ENCODE measurements at regions not wholly inside any gene's neighbourhood (a gene's known extent, or its start where the extent isn't known, plus 50 kb on each side); places are given as distances from the start of the nearest gene placed in this dataset.
"Not testable (repeated sequence)": the region's sequence is repeated elsewhere in the genome, so short reads cannot be mapped to it uniquely, and the experiment has no call there.

DNA sequence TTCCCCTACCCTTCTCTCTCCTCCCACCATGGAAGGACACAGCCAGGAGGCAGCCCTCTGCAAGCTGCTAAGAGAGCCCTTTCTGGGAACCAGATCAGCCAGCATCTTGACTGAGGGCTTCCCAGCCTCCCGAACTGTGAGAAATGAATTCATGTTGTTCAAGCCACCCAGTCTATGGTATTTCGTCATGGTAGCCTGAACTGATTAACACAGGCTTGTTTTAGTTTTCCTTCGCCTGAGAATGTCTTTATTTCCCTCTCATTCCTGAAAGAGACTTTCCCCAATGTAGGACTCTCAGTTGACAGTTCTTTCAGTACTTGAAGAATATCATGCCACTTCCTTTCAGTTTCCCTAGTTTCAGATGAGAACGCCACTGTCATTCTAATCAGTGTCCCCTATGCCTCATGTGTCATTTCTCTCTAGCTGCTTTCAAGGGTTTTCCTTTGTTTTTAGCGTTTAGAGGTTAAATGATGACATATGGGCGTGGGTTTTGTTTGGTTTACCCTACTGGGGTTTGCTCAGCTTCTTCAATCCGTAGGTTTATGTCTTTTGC lies 63.8 kb upstream of the ZNF157 start:
- TF ChIP-seq, protein P1, sequence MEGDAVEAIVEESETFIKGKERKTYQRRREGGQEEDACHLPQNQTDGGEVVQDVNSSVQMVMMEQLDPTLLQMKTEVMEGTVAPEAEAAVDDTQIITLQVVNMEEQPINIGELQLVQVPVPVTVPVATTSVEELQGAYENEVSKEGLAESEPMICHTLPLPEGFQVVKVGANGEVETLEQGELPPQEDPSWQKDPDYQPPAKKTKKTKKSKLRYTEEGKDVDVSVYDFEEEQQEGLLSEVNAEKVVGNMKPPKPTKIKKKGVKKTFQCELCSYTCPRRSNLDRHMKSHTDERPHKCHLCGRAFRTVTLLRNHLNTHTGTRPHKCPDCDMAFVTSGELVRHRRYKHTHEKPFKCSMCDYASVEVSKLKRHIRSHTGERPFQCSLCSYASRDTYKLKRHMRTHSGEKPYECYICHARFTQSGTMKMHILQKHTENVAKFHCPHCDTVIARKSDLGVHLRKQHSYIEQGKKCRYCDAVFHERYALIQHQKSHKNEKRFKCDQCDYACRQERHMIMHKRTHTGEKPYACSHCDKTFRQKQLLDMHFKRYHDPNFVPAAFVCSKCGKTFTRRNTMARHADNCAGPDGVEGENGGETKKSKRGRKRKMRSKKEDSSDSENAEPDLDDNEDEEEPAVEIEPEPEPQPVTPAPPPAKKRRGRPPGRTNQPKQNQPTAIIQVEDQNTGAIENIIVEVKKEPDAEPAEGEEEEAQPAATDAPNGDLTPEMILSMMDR (tag by site-specific recombination; IDR thresholded peaks at IDR 0.05): not testable (repeated sequence)
- TF ChIP-seq KLF7 (tag by site-specific recombination; IDR thresholded peaks at IDR 0.05; ENCODE audit: borderline replicate concordance); SETDB1 (IDR thresholded peaks at IDR 0.05; ENCODE audit: insufficient read length, low read length); ZNF747 (tag by site-specific recombination; IDR thresholded peaks at IDR 0.05); YY1 (tag by site-specific recombination; IDR thresholded peaks at IDR 0.05): not testable (repeated sequence)
- TF ChIP-seq, protein P2, sequence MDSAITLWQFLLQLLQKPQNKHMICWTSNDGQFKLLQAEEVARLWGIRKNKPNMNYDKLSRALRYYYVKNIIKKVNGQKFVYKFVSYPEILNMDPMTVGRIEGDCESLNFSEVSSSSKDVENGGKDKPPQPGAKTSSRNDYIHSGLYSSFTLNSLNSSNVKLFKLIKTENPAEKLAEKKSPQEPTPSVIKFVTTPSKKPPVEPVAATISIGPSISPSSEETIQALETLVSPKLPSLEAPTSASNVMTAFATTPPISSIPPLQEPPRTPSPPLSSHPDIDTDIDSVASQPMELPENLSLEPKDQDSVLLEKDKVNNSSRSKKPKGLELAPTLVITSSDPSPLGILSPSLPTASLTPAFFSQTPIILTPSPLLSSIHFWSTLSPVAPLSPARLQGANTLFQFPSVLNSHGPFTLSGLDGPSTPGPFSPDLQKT (IDR thresholded peaks at IDR 0.05; ENCODE audit: borderline replicate concordance, low read depth, low read length): not testable (repeated sequence)
- TF ChIP-seq, protein P3, sequence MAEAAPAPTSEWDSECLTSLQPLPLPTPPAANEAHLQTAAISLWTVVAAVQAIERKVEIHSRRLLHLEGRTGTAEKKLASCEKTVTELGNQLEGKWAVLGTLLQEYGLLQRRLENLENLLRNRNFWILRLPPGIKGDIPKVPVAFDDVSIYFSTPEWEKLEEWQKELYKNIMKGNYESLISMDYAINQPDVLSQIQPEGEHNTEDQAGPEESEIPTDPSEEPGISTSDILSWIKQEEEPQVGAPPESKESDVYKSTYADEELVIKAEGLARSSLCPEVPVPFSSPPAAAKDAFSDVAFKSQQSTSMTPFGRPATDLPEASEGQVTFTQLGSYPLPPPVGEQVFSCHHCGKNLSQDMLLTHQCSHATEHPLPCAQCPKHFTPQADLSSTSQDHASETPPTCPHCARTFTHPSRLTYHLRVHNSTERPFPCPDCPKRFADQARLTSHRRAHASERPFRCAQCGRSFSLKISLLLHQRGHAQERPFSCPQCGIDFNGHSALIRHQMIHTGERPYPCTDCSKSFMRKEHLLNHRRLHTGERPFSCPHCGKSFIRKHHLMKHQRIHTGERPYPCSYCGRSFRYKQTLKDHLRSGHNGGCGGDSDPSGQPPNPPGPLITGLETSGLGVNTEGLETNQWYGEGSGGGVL (tag by site-specific recombination; IDR thresholded peaks at IDR 0.05): not testable (repeated sequence)
- TF ChIP-seq, protein P4, sequence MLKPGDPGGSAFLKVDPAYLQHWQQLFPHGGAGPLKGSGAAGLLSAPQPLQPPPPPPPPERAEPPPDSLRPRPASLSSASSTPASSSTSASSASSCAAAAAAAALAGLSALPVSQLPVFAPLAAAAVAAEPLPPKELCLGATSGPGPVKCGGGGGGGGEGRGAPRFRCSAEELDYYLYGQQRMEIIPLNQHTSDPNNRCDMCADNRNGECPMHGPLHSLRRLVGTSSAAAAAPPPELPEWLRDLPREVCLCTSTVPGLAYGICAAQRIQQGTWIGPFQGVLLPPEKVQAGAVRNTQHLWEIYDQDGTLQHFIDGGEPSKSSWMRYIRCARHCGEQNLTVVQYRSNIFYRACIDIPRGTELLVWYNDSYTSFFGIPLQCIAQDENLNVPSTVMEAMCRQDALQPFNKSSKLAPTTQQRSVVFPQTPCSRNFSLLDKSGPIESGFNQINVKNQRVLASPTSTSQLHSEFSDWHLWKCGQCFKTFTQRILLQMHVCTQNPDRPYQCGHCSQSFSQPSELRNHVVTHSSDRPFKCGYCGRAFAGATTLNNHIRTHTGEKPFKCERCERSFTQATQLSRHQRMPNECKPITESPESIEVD (tag by site-specific recombination; IDR thresholded peaks at IDR 0.05): not testable (repeated sequence)
